Activated CD8-positive, alpha-beta memory T cell treated with anti-CD3 and anti-CD28 coated beads, Interleukin-2, amount 10 ng/mL, durations not matched to agents 7 days and 5 days (primary cell): ENCODE measurements at regions not wholly inside any gene's neighbourhood (a gene's known extent, or its start where the extent isn't known, plus 50 kb on each side); places are given as distances from the start of the nearest gene placed in this dataset.

Experiments
- ATAC-seq: fragments of 150-1000 bp; cut with Tn5 transposase; one replicate; pipeline ENCODE4 v1.10.0; 2021; ENCODE audit warnings: moderate library complexity
- CTCF ChIA-PET: fragments of 350-600 bp; sonication (Branson Sonifier 250); formaldehyde crosslinking; loops from one replicate; lab custom pipeline; 2021; ENCODE audit warnings: antibody characterized with exemption; lab: Charles Lee
- DNase-seq: peaks from one replicate; pipeline ENCODE4 v3.0.0-alpha.2; 2020
- H3K27ac Mint-ChIP-seq: one replicate; pipeline ENCODE4 v1.8.0; 2021; ENCODE audit warnings: mild to moderate bottlenecking, mixed read lengths
- H3K27me3 Mint-ChIP-seq: one replicate; pipeline ENCODE4 v1.8.0; 2021; ENCODE audit warnings: mixed read lengths
- H3K36me3 Mint-ChIP-seq: one replicate; pipeline ENCODE4 v1.8.0; 2021; ENCODE audit warnings: mild to moderate bottlenecking, mixed read lengths
- H3K4me1 Mint-ChIP-seq: one replicate; pipeline ENCODE4 v1.8.0; 2021; ENCODE audit warnings: mixed read lengths
- H3K4me3 Mint-ChIP-seq: one replicate; pipeline ENCODE4 v1.8.0; 2021; ENCODE audit warnings: mild to moderate bottlenecking, moderate library complexity, mixed read lengths
- H3K9me3 Mint-ChIP-seq: one replicate; pipeline ENCODE4 v1.8.0; 2022; ENCODE audit warnings: low read depth, mixed read lengths

DNA sequence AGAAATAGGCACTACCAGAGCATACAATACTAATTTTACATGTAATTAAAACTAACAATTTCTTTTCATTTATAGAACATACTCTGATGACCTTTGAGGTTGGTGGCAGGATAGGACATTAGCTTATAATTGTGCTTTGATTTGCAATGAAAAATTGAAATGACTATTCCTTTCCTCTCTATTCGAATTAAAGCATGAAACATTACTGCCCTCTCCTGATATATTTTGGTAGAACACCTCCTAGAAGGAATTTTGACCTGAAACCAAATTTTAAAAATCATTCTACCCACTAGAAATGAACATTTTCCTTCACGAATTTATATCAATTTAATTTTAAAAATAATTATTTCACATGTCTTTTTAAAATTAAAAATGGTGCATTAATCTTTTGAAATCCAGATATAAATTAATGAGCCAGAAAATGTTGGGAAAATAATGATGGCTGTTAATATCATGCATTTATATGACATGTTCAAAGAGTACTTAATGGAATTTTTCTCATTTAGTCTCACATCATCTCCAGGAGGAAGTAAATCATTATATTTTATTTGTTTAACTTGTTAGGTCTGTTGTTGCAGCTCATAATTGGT, 556.3 kb upstream of the ARGLU1 start:
- no peak overlapping the region for H3K27ac Mint-ChIP-seq
- no peaks in the 10 kb centered on the region for H3K4me1 Mint-ChIP-seq
- H3K4me3 Mint-ChIP-seq = no peak overlapping the region
- no peaks in the 10 kb centered on the region for H3K27me3 Mint-ChIP-seq
- no peak for ATAC-seq
- H3K36me3 Mint-ChIP-seq = no peaks in the 10 kb centered on the region
- CTCF ChIA-PET = no interaction called here
- DNase-seq = no peak
- no peaks in the 10 kb centered on the region for H3K9me3 Mint-ChIP-seq

DNA sequence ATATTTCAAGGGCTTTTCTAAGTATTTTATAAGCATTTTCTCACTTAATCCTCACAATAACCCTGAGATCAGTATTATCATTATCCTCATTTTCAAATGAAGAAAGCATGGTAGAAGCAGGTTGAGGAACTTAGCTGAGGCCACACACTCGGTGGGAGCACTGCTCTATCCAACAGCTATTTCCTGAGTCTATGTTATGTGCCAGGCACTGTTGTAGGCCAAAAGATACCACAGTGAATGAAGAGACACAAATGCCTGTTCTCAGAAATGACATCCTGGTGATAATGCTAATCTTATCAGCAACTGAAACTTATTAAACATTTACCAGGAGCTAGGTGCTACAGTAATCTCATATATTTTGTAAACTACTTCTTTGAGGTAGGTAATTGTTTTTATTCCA, 553.9 kb upstream of the ARGLU1 start:
- Mint-ChIP-seq H3K36me3 (no peaks in the 10 kb centered on the region), H3K4me1 (no peaks in the 10 kb centered on the region), H3K27ac (no peak overlapping the region), H3K27me3 (no peaks in the 10 kb centered on the region), H3K9me3 (no peaks in the 10 kb centered on the region), H3K4me3 (no peak overlapping the region)
- no peak for DNase-seq
- CTCF ChIA-PET = no interaction called here
- no peak for ATAC-seq

DNA sequence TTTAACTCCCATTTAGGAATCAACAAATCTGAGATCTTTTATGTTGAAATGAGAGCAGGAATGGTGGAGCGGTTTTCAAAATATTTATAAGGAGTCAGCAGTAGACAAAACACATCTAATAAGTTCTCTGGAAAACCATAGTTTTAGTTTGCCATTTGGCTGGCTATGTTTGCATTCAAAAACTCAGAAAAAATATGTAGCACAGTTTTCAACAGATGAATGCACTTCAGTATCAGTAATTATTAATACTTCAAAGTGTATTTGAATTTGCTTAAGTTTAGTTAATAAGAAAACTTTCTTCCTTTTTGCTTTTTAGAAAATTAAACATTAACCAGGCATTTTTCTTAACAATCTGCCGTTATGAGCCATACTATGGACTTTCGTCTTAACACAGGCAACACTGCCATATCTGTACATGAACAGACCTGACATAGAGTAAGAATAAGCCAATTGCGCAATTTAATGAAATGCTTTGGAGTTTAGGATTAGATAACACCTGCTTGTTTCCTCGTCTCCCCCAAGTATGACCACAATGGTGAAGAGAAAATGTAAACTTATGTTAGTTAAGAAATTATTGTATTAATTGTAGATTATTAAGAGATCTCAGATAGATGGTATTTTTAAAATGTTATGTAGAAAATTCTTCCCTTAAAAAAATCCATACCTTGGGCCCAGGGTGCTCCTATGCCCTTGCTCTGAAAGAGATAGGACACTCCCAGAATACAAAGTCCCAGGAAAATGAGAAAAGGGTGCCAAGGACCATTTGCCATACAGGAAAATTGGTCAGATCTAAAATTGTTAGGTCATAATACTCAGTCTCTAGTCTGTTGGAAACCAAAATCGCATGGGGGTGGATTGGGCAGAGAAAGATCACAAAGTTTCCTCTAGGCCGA, 552.3 kb upstream of the ARGLU1 start:
- DNase-seq (no peak), ATAC-seq (no peak)
- H3K4me1 Mint-ChIP-seq = no peaks in the 10 kb centered on the region
- no peaks in the 10 kb centered on the region for H3K36me3 Mint-ChIP-seq
- no peaks in the 10 kb centered on the region for H3K27me3 Mint-ChIP-seq
- CTCF ChIA-PET = no interaction called here
- peaks cover under 1% of the 10 kb centered on the region for H3K9me3 Mint-ChIP-seq
- H3K4me3 Mint-ChIP-seq = no peak overlapping the region
- no peak overlapping the region for H3K27ac Mint-ChIP-seq

- Mint-ChIP-seq H3K9me3 (peaks cover 2% of the 10 kb centered on the region), H3K4me3 (no peak overlapping the region), H3K36me3 (no peaks in the 10 kb centered on the region), H3K4me1 (no peaks in the 10 kb centered on the region), H3K27ac (no peak overlapping the region), H3K27me3 (no peaks in the 10 kb centered on the region)
- DNase-seq (no peak), ATAC-seq (no peak)
- CTCF ChIA-PET = no interaction called here
Measured at GRCh38 chr13:107118506-107118905, 550.6 kb upstream of the ARGLU1 start.

DNA sequence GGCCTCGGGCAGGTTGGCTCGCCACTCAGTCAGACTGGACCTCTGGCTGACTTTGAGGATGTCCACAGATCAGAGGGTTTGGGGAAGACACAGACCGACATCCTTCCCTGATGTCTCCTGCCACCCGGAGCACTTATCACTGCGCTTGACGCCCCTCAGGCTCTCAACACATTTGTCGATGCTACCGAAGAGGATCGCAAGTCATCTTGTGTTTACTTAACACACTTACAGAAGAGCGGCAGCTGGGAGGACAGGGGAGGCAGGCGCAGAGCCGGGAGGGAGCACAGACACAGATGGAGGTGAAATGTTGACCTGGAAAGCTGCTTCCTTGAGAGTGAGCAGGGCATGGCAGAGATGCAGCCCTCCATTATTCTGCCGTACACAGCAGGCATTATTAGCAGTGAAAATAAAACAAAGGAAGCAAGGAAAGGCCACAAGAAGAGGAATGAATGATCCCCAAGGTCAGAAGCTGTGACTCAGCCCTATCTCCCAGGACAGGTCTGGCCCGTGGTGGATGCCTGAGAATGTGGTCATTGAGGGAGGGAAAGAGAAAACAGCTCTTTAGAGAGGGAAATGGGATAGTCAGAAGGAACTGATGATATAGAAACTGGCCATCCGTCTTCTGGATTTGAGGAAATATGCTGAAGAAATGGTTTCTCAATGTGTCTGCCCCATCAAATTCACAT, 549.5 kb upstream of the ARGLU1 start:
- H3K9me3 Mint-ChIP-seq = peaks cover 4% of the 10 kb centered on the region
- DNase-seq (no peak), ATAC-seq (no peak)
- no peaks in the 10 kb centered on the region for H3K4me1 Mint-ChIP-seq
- H3K27ac Mint-ChIP-seq = no peak overlapping the region
- CTCF ChIA-PET = no interaction called here
- H3K27me3 Mint-ChIP-seq = no peaks in the 10 kb centered on the region
- no peak overlapping the region for H3K4me3 Mint-ChIP-seq
- no peaks in the 10 kb centered on the region for H3K36me3 Mint-ChIP-seq

DNA sequence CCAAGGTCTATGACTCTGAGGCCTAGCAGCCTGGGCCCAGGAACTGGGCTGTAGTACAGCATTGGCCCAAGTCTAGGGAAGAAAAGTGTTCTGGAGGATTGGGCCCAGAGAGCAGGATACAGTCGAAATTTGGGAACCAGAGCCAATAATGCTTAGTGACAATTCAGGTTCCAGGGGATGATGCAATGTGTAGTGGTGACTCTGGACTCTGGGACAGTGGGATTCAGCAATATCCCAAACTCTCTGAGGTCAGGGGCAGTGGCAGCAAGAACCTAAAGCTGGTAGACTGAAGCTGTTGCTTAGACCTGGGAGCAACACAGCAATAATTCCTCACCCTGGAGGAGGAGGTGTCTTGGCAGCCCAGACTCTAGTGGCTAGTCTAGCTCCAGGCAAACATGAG, 545.5 kb upstream of the ARGLU1 start:
- H3K4me3 Mint-ChIP-seq = no peak overlapping the region
- CTCF ChIA-PET = no interaction called here
- no peaks in the 10 kb centered on the region for H3K36me3 Mint-ChIP-seq
- no peaks in the 10 kb centered on the region for H3K4me1 Mint-ChIP-seq
- H3K27me3 Mint-ChIP-seq = no peaks in the 10 kb centered on the region
- ATAC-seq = no peak
- DNase-seq = no peak
- H3K9me3 Mint-ChIP-seq = peaks cover 4% of the 10 kb centered on the region
- no peak overlapping the region for H3K27ac Mint-ChIP-seq

GRCh38 chr13:107111248-107111647, 543.3 kb upstream of the ARGLU1 start:
- no peaks in the 10 kb centered on the region for H3K36me3 Mint-ChIP-seq
- DNase-seq (no peak), ATAC-seq (no peak)
- no peaks in the 10 kb centered on the region for H3K27me3 Mint-ChIP-seq
- H3K4me3 Mint-ChIP-seq = no peak overlapping the region
- H3K9me3 Mint-ChIP-seq = peaks cover 4% of the 10 kb centered on the region
- CTCF ChIA-PET = no interaction called here
- H3K4me1 Mint-ChIP-seq = no peaks in the 10 kb centered on the region
- no peak overlapping the region for H3K27ac Mint-ChIP-seq

GRCh38 chr13:107104631-107105030, 536.7 kb upstream of the ARGLU1 start:
- no peak for ATAC-seq

GRCh38 chr13:107102676-107103075, 534.7 kb upstream of the ARGLU1 start:
- no peak overlapping the region for H3K4me3 Mint-ChIP-seq
- no peaks in the 10 kb centered on the region for H3K27me3 Mint-ChIP-seq
- DNase-seq (no peak), ATAC-seq (no peak)
- CTCF ChIA-PET = no interaction called here
- no peaks in the 10 kb centered on the region for H3K4me1 Mint-ChIP-seq
- H3K36me3 Mint-ChIP-seq = no peaks in the 10 kb centered on the region
- no peaks in the 10 kb centered on the region for H3K9me3 Mint-ChIP-seq
- no peak overlapping the region for H3K27ac Mint-ChIP-seq

More at GRCh38 chr13:107104631-107105030, 536.7 kb upstream of the ARGLU1 start:
- Mint-ChIP-seq H3K9me3 (no peaks in the 10 kb centered on the region), H3K4me1 (no peaks in the 10 kb centered on the region), H3K4me3 (no peak overlapping the region), H3K27me3 (no peaks in the 10 kb centered on the region), H3K27ac (no peak overlapping the region), H3K36me3 (no peaks in the 10 kb centered on the region)
- CTCF ChIA-PET = no interaction called here
- DNase-seq = no peak

DNA sequence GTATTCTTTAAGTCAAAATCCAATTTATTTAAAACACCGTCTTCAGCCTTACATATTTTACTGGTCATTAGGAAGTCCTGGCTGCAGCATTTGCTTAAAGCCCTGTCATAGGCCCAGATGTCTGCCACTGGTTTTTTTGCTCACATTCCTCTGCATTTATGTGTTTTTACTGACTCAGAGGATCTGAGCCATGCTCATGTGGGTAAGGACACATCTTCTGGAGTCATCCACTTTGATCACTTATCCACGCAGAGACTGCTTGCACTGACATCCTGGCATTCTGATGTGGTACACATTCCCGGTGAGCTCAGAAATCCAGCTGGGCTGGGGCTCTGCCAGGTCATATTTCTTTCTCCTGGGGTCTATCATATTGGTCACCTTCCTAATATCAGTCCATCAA, 531.7 kb upstream of the ARGLU1 start:
- no peaks in the 10 kb centered on the region for H3K27me3 Mint-ChIP-seq

DNA sequence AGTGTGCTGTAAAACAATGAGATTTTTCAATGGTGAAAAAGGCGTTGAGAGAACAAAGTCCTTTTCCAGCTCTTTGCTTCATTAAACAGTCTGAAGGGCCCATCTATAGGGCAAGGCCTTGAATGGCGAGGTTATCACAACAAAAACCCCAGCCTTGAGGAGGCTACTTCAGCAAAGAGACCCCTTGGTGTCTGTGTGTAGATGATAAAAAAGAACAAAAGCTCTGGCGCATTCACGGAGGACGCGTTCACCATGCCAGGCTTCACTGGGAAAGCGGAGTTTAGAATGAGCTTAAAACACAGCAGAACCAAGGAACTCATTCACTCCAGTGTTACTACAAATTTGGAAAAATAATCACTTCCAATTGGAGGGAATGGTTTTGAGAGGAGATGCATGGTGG, 530.0 kb upstream of the ARGLU1 start:
- H3K4me3 Mint-ChIP-seq = no peak overlapping the region
- no peak overlapping the region for H3K27ac Mint-ChIP-seq

More for the DNA sequence above, 531.7 kb upstream of the ARGLU1 start:
- Mint-ChIP-seq H3K4me3 (no peak overlapping the region), H3K4me1 (no peaks in the 10 kb centered on the region), H3K9me3 (no peaks in the 10 kb centered on the region), H3K36me3 (no peaks in the 10 kb centered on the region), H3K27ac (no peak overlapping the region)
- ATAC-seq (no peak), DNase-seq (no peak)
- CTCF ChIA-PET = no interaction called here

GRCh38 chr13:107095876-107096275, 527.9 kb upstream of the ARGLU1 start:
- Mint-ChIP-seq H3K36me3 (no peaks in the 10 kb centered on the region), H3K4me1 (no peaks in the 10 kb centered on the region), H3K27ac (no peak overlapping the region), H3K9me3 (no peaks in the 10 kb centered on the region), H3K27me3 (no peaks in the 10 kb centered on the region), H3K4me3 (no peak overlapping the region)
- ATAC-seq (no peak), DNase-seq (no peak)
- CTCF ChIA-PET = no interaction called here

More for the DNA sequence above, 530.0 kb upstream of the ARGLU1 start:
- no peaks in the 10 kb centered on the region for H3K27me3 Mint-ChIP-seq
- DNase-seq (no peak), ATAC-seq (no peak)
- no peaks in the 10 kb centered on the region for H3K9me3 Mint-ChIP-seq
- no peaks in the 10 kb centered on the region for H3K36me3 Mint-ChIP-seq
- CTCF ChIA-PET = no interaction called here
- H3K4me1 Mint-ChIP-seq = no peaks in the 10 kb centered on the region

DNA sequence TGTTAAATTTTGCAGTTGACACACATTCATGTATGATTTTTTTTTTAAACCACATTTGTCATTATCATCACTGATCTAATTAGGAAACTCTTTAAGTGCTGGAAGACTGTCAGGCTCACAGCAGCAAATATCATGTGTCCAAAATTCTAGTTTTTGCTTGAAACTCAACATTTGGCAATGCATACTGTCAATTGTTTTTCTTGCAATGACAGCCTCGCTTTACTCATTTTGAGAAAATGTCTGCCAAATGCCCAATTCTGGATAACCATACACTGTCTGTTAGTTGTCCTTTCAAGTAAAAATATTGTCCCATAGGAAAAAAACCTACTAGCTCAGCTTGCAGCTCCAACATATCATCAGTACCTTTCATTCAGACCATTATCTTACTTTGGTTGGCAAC, 523.9 kb upstream of the ARGLU1 start:
- Mint-ChIP-seq H3K27ac (no peak overlapping the region), H3K4me3 (no peak overlapping the region), H3K4me1 (no peaks in the 10 kb centered on the region), H3K36me3 (no peaks in the 10 kb centered on the region), H3K27me3 (no peaks in the 10 kb centered on the region), H3K9me3 (no peaks in the 10 kb centered on the region)
- CTCF ChIA-PET = no interaction called here
- DNase-seq (no peak), ATAC-seq (no peak)

DNA sequence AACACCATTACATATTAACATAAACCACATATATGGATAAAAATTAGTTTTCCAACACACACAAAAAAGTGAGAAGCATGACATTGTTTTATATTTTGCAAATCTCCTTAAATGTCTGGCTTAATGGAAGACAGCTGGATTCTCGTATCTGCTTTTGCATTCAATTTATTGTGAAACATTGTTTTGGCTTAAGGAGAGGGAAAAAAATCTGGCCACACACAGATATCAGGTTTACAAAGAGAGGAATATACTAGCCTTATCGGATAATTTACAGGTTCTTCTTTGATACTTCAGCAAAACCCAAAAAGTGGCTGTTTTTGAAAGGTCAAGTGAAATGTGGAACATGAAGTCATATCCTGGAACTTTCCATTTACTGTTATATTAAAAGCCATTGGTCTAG, 523.5 kb upstream of the ARGLU1 start:
- DNase-seq (no peak), ATAC-seq (no peak)
- CTCF ChIA-PET = no interaction called here
- Mint-ChIP-seq H3K27ac (no peak overlapping the region), H3K4me1 (no peaks in the 10 kb centered on the region), H3K9me3 (no peaks in the 10 kb centered on the region), H3K27me3 (no peaks in the 10 kb centered on the region), H3K36me3 (no peaks in the 10 kb centered on the region), H3K4me3 (no peak overlapping the region)
